ENCODE measurements at regions not wholly inside any gene's neighbourhood (a gene's known extent, or its start where the extent isn't known, plus 50 kb on each side); places are given as distances from the start of the nearest gene placed in this dataset.

DNA sequence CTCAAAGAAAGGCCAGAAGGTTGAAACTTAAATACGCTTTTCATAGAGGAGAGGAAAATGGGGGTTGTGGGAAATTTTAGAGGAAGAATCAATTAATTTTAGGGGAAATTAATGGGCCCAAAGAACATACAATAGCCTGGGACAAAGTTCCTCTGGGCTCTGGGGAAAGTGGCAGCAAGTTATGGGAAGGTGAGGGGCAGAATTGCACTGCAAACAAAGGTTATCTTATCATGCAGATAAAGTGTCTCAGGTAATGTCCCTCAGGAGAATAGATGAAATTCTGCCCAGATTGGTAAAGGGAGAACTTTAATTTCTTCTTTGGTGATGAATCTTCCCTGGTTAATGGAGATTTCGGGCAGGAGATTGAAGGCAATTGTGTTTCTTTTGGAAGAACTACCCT is 326.1 kb upstream of the SLC24A2 start:
- no peak overlapping the region for H3K14ac ChIP-seq (ENCODE audit: insufficient read length)
- no peak overlapping the region for H3K23ac ChIP-seq (ENCODE audit: insufficient read length)
- no peak overlapping the region for H3K56ac ChIP-seq (replicated peaks; ENCODE audit: insufficient read length, low read depth, low read length)
- no peak overlapping the region for H2BK5ac ChIP-seq (ENCODE audit: low read depth, low read length)
- no peaks in the 10 kb centered on the region for H3K23me2 ChIP-seq (ENCODE audit: low read depth, low read length)
- H2BK20ac ChIP-seq (ENCODE audit: low read length): no peak overlapping the region
- H4K91ac ChIP-seq (replicated peaks; ENCODE audit: insufficient read length, low read length): no peak overlapping the region
- WGBS, 2 experiments (ENCODE audit: extremely low coverage in 1 of 2, insufficient coverage in 1 of 2, insufficient read length in 1 of 2, insufficient replicate concordance in 2 of 2, low coverage in 1 of 2, low lambda C conversion rate in 2 of 2, missing lambda C conversion rate in 1 of 2): 78% methylated on average over 2 of the region's 2 CpGs; no CpG with 5 or more reads in 1 of the 2 experiments
- no peak overlapping the region for H3K27ac ChIP-seq (ENCODE audit: low read depth, low read length)
- no peak overlapping the region for H3K4me3 ChIP-seq (ENCODE audit: extremely low read depth in 1 of 4, insufficient read depth in 2 of 4, low read depth in 3 of 4, low read length in 4 of 4)
- ChIA-PET POLR2A (ENCODE audit: partially characterized antibody) (no interaction called here), CTCF (ENCODE audit: partially characterized antibody) (no interaction called here)
- no peak overlapping the region for H3K4ac ChIP-seq (replicated peaks; ENCODE audit: insufficient read length, low read depth, low read length)
- H2BK15ac ChIP-seq (ENCODE audit: low read length): no peak overlapping the region
- H4K8ac ChIP-seq (ENCODE audit: extremely low read depth, insufficient read depth, low read length): no peak overlapping the region
- no peaks in the 10 kb centered on the region for H4K20me1 ChIP-seq (replicated peaks in 1 of 2; ENCODE audit: control insufficient read depth in 1 of 2, insufficient read depth in 2 of 2, low read length in 2 of 2)
- H3K36me3 ChIP-seq (ENCODE audit: control insufficient read depth in 2 of 4, insufficient read depth in 4 of 4, low read length in 3 of 4): peaks cover 0 to 7% (median 0%) of the 10 kb centered on the region in 4 experiments; a peak in 1 of 8 replicates
- H3K18ac ChIP-seq (ENCODE audit: extremely low read depth, low read length): no peak overlapping the region
- H3K79me1 ChIP-seq (ENCODE audit: low read depth, low read length): no peaks in the 10 kb centered on the region
- no peak overlapping the region for H2AFZ ChIP-seq (ENCODE audit: low read length)
- H3K9ac ChIP-seq (replicated peaks in 1 of 4; ENCODE audit: extremely low read depth in 1 of 4, low read depth in 3 of 4, low read length in 3 of 4): no peak overlapping the region
- peaks cover 7 to 12% of the 10 kb centered on the region in 2 experiments; a peak in 2 of 4 replicates for H3K9me3 ChIP-seq (ENCODE audit: insufficient read depth in 2 of 2, low read depth in 1 of 2, low read length in 1 of 2)
- H2AK5ac ChIP-seq (ENCODE audit: low read depth, low read length): no peak overlapping the region
- DNase-seq (ENCODE audit: low read depth in 1 of 2, low spot score in 2 of 2) (no peak), FAIRE-seq (no peak)
- H2BK12ac ChIP-seq (ENCODE audit: low read depth, low read length): no peak overlapping the region
- H4K5ac ChIP-seq (ENCODE audit: insufficient read length, low read depth, low read length): no peak overlapping the region
- H3K4me1 ChIP-seq (replicated peaks in 1 of 4; ENCODE audit: control insufficient read depth in 3 of 4, insufficient read depth in 4 of 4, low read length in 3 of 4): peaks cover 2 to 9% (median 4%) of the 10 kb centered on the region in 4 experiments; a peak in 4 of 7 replicates
- H3K79me2 ChIP-seq (ENCODE audit: control insufficient read depth in 1 of 2, insufficient read depth in 2 of 2, low read length in 2 of 2): no peaks in the 10 kb centered on the region
- no peak overlapping the region for H2BK120ac ChIP-seq (replicated peaks; ENCODE audit: low read depth, low read length)
- no peak overlapping the region for H3K4me2 ChIP-seq (ENCODE audit: insufficient read depth in 1 of 2, low read depth in 2 of 2, low read length in 2 of 2)
- H3K27me3 ChIP-seq (replicated peaks in 1 of 4; ENCODE audit: control insufficient read depth in 3 of 4, extremely low read depth in 1 of 4, insufficient read depth in 3 of 4, low read length in 3 of 4): peaks cover 0 to 11% (median 0%) of the 10 kb centered on the region in 4 experiments; a peak in 3 of 7 replicates
- TF ChIP-seq HDAC2 (IDR thresholded peaks at IDR 0.05; ENCODE audit: borderline replicate concordance in 1 of 2, low read depth in 2 of 2, low read length in 2 of 2): no peak
- no peak for TF ChIP-seq RFX5 (IDR thresholded peaks at IDR 0.05; ENCODE audit: borderline replicate concordance, low read depth, low read length)
- no peak for TF ChIP-seq GABPA (IDR thresholded peaks at IDR 0.05; ENCODE audit: borderline replicate concordance, insufficient read depth, low read length)
- TF ChIP-seq, protein P1, sequence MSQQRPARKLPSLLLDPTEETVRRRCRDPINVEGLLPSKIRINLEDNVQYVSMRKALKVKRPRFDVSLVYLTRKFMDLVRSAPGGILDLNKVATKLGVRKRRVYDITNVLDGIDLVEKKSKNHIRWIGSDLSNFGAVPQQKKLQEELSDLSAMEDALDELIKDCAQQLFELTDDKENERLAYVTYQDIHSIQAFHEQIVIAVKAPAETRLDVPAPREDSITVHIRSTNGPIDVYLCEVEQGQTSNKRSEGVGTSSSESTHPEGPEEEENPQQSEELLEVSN (IDR thresholded peaks at IDR 0.05): no peak
- no peak for TF ChIP-seq KDM5A (IDR thresholded peaks at IDR 0.05; ENCODE audit: low read length)
- TF ChIP-seq SAP30 (IDR thresholded peaks at IDR 0.05; ENCODE audit: insufficient read depth, insufficient replicate concordance, low read length): no peak
- TF ChIP-seq ATF2 (IDR thresholded peaks at IDR 0.05; ENCODE audit: low read length): no peak
- no peak for TF ChIP-seq CREB1 (IDR thresholded peaks at IDR 0.05)
- TF ChIP-seq MAFK (IDR thresholded peaks at IDR 0.05; ENCODE audit: low read depth, low read length): no peak
- TF ChIP-seq JUN (IDR thresholded peaks at IDR 0.05; ENCODE audit: low read depth, low read length): no peak
- TF ChIP-seq TBP (IDR thresholded peaks at IDR 0.05; ENCODE audit: low read depth, low read length): no peak

Measured in H1 (cell line).